Left ventricle myocardium inferior (tissue), 1 donor: ENCODE measurements at regions not wholly inside any gene's neighbourhood (a gene's known extent, or its start where the extent isn't known, plus 50 kb on each side); places are given as distances from the start of the nearest gene placed in this dataset.

ENCODE experiments used
- DNase-seq: peaks from one replicate; pipeline ENCODE4 v3.0.0-alpha.2; 2020
- H3K27ac ChIP-seq: fragments of 200-600 bp; replicated peaks from 2 replicates; pipeline ENCODE4 v1.8.0; 2021
- H3K27me3 ChIP-seq: fragments of 200-600 bp; 2 replicates; pipeline ENCODE4 v1.8.0; 2021; ENCODE audit warnings: low read depth
- H3K36me3 ChIP-seq: fragments of 200-600 bp; 2 replicates; pipeline ENCODE4 v1.8.0; 2021
- H3K4me1 ChIP-seq: fragments of 200-600 bp; 2 replicates; pipeline ENCODE4 v1.8.0; 2021
- H3K4me3 ChIP-seq: fragments of 200-600 bp; 2 replicates; pipeline ENCODE4 v1.8.0; 2021; ENCODE audit warnings: mild to moderate bottlenecking, moderate library complexity
- H3K9me3 ChIP-seq: fragments of 200-600 bp; replicated peaks from 2 replicates; pipeline ENCODE4 v1.8.0; 2021
- intact Hi-C: fragments of 100-400 bp; cut with micrococcal nuclease; formaldehyde crosslinking; loops from one replicate; pipeline ENCODE4 v1.11.0; 2022
- TF ChIP-seq, protein P1 (sequence below): fragments of 200-600 bp; IDR thresholded peaks from 2 replicates; pipeline ENCODE4 v1.8.0; 2021; ENCODE audit warnings: antibody characterized with exemption, mild to moderate bottlenecking, borderline replicate concordance
- donor health status: DM: no; HTN: yes; CAD: no; lungs with severe emphysema.

DNA sequence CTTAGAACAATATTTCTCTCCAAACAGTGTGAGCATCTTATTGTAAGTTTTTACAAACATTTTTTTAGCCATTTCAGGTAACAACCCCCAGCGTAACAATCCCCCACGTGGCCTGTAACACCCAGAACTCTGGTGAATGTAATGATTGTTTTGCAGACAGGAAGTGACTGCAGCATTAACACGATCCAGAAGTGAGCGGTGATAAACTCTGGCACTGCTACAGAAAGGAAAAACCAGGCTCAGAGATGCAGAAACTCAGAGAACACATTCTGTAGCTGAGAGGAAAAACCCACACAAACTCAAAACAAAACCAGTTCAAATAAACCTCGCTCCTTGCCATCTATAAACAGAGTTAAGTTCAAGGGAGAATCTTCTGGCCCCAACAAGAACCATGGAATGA, 285.7 kb downstream of the FGFR2 start:
- intact Hi-C loops, result no loop called here
- H3K9me3 ChIP-seq, result no peaks in the 10 kb centered on the region
- no peaks in the 10 kb centered on the region for H3K4me1 ChIP-seq
- TF ChIP-seq, protein P1, sequence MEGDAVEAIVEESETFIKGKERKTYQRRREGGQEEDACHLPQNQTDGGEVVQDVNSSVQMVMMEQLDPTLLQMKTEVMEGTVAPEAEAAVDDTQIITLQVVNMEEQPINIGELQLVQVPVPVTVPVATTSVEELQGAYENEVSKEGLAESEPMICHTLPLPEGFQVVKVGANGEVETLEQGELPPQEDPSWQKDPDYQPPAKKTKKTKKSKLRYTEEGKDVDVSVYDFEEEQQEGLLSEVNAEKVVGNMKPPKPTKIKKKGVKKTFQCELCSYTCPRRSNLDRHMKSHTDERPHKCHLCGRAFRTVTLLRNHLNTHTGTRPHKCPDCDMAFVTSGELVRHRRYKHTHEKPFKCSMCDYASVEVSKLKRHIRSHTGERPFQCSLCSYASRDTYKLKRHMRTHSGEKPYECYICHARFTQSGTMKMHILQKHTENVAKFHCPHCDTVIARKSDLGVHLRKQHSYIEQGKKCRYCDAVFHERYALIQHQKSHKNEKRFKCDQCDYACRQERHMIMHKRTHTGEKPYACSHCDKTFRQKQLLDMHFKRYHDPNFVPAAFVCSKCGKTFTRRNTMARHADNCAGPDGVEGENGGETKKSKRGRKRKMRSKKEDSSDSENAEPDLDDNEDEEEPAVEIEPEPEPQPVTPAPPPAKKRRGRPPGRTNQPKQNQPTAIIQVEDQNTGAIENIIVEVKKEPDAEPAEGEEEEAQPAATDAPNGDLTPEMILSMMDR, result no peak
- H3K27me3 ChIP-seq, result peaks cover 32% of the 10 kb centered on the region
- H3K36me3 ChIP-seq, result no peaks in the 10 kb centered on the region
- no peak for DNase-seq
- no peak overlapping the region for H3K4me3 ChIP-seq
- H3K27ac ChIP-seq, result no peak overlapping the region

DNA sequence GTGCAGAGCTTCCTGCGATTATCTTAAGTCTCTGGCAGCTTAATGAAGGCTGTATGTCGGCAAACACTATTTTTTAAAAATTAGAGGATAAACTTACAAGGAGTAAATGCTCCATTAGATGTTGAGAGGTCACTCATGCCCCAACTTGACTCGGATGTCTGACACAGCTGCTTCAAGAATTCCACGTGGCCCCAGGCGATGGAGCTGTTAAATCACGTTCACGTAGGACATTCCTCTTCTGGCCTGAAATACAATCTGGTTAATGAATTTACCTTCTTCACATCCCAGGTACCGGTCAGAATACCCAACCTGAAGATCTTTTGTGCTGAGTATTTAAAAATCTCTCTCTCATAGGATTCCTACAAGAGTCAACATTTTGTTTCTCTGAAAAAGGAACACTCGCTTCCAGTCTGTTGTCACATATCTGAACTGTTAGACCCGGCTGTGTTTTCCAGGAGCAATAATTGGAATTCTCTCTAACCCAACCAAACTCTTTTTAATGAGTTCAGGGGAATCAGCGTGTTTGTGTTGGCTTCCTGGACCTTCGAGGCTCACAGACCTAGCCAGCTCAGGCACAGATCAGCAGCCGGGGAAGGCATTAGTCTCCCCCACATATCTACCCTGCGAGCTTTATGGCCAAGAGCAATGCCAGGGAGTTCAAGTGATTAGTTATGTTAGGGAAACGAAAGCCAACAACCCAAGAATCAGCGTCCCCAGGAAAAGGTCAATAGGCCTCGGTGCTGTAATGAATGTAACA, 284.9 kb downstream of the FGFR2 start:
- intact Hi-C loops, result no loop called here
- Histone ChIP-seq H3K4me3 (no peak overlapping the region), H3K9me3 (no peaks in the 10 kb centered on the region), H3K27ac (no peak overlapping the region), H3K4me1 (no peaks in the 10 kb centered on the region), H3K36me3 (no peaks in the 10 kb centered on the region), H3K27me3 (peaks cover 28% of the 10 kb centered on the region)
- no peak for DNase-seq
- TF ChIP-seq, protein P1, result no peak

DNA sequence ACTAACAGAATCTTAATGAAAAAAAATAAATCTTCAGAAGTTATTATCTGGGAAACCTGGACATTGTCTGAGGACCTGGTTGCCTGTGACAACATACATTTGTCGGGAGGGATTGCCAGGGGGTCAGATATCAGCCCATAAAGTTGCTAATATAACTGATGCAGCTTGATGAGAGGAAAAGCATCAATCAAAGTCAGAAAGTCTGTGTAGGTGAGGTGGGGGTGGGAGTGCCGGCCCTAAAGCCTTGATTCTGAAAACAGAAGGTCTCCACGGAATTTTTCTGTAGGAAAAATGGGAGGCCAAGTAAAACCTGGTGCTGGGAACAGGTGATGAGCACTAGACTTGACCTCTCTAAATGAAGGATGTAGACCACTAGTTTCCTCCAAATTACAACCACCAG, 281.8 kb downstream of the FGFR2 start:
- Histone ChIP-seq H3K36me3 (no peaks in the 10 kb centered on the region), H3K4me1 (no peaks in the 10 kb centered on the region), H3K9me3 (peaks cover 12% of the 10 kb centered on the region), H3K27ac (no peak overlapping the region), H3K4me3 (no peak overlapping the region), H3K27me3 (peaks cover 18% of the 10 kb centered on the region)
- intact Hi-C loops, result no loop called here
- DNase-seq, result no peak
- TF ChIP-seq, protein P1, result no peak

DNA sequence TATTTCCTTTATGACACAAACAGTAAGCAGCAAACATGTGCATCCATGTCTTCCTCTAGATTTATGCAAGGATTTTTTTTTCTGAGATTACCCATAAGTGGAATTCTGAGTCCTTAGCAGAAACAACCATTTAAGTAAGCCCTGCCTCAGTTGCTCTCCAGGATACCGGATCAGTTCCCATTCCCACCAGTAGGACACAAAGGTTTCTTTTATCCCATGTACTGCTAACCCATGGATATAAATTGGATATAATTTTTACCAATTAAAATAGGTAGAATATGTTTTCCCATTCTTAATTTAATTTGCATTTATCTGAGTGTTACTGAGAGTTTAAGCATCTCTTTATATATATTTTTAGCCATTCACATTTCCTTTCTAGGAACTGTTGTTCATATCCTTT, 280.9 kb downstream of the FGFR2 start:
- peaks cover 12% of the 10 kb centered on the region for H3K9me3 ChIP-seq
- intact Hi-C loops, result no loop called here
- no peak for DNase-seq
- H3K27me3 ChIP-seq, result peaks cover 28% of the 10 kb centered on the region
- TF ChIP-seq, protein P1, result no peak
- H3K36me3 ChIP-seq, result no peaks in the 10 kb centered on the region
- H3K4me1 ChIP-seq, result no peaks in the 10 kb centered on the region
- no peak overlapping the region for H3K4me3 ChIP-seq
- H3K27ac ChIP-seq, result no peak overlapping the region

DNA sequence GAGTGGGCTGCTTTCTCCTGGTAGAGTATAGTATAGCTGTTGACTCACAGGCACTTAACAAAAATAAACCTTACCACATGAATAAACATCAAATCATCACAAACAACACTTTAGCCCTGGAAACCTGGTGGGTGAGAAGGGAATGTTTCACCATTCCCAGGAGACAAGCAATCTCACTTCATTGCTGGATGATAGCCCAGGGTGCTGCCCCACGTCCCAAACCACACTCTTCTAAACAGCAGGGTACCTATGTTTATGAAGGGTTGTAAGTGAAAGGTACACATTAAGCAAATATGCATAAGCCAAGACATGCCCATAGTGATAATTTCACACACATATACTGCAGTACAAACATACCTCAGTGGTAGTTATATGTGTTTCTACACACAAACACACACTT, 276.2 kb downstream of the FGFR2 start:
- no peaks in the 10 kb centered on the region for H3K36me3 ChIP-seq
- H3K9me3 ChIP-seq, result peaks cover 12% of the 10 kb centered on the region
- H3K4me1 ChIP-seq, result no peaks in the 10 kb centered on the region
- H3K4me3 ChIP-seq, result no peak overlapping the region
- no peak for DNase-seq
- intact Hi-C loops, result no loop called here
- H3K27ac ChIP-seq, result no peak overlapping the region
- H3K27me3 ChIP-seq, result peaks cover 17% of the 10 kb centered on the region
- TF ChIP-seq, protein P1, result no peak
